ENCODE measurements at regions not wholly inside any gene's neighbourhood (a gene's known extent, or its start where the extent isn't known, plus 50 kb on each side); places are given as distances from the start of the nearest gene placed in this dataset.

DNA sequence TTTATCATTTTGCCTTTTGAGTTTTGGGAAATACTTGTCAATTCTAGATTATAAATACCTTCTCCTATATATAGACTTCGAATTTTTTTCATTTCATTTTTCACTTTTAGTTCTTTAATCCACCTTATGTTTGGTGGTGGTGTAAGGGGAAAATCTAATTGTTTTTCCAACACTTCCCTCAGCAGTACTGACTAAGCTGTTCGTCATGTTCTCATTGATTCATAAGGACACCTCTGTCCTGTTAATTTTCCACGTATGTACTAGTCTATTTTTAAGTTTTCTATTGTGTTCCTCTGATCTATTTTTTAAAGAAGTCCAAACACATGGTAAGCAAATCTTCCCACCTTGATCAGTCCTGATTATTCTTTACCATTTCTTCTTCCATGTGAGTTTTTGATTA, 254.2 kb downstream of the SYK start:
- no peak overlapping the region for H3K4me3 ChIP-seq (ENCODE audit: low read depth, low read length)
- H3K27me3 ChIP-seq (ENCODE audit: control insufficient read depth, insufficient read depth, low read length), result no peaks in the 10 kb centered on the region
- no peaks in the 10 kb centered on the region for H3K36me3 ChIP-seq (ENCODE audit: control insufficient read depth, insufficient read depth, low read length)
- FAIRE-seq (no peak), DNase-seq (ENCODE audit: low read depth) (peak; percentile 70)
- TF ChIP-seq, protein P1, sequence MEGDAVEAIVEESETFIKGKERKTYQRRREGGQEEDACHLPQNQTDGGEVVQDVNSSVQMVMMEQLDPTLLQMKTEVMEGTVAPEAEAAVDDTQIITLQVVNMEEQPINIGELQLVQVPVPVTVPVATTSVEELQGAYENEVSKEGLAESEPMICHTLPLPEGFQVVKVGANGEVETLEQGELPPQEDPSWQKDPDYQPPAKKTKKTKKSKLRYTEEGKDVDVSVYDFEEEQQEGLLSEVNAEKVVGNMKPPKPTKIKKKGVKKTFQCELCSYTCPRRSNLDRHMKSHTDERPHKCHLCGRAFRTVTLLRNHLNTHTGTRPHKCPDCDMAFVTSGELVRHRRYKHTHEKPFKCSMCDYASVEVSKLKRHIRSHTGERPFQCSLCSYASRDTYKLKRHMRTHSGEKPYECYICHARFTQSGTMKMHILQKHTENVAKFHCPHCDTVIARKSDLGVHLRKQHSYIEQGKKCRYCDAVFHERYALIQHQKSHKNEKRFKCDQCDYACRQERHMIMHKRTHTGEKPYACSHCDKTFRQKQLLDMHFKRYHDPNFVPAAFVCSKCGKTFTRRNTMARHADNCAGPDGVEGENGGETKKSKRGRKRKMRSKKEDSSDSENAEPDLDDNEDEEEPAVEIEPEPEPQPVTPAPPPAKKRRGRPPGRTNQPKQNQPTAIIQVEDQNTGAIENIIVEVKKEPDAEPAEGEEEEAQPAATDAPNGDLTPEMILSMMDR (IDR thresholded peaks at IDR 0.05; ENCODE audit: insufficient read depth, low read length, severe bottlenecking), result no peak

DNA sequence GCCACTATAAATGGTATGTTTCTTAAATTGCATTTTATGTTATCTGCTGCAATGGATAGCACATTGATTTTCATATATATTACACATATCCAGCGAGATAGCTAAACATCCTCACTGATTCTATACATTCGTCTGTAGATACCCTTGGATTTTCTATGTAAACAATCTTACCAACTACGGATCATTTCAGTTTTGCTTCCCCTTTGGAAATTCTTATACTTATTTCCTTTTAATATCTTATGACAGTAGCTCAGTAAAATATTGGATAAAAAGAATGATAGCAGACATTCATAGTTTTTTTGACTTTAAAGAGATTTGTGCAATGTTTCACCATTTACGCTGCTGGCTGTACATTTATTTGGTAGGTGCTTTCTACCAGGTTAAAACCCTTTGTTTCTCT, 254.9 kb downstream of the SYK start:
- no peaks in the 10 kb centered on the region for H3K36me3 ChIP-seq (ENCODE audit: control insufficient read depth, insufficient read depth, low read length)
- FAIRE-seq (no peak), DNase-seq (ENCODE audit: low read depth) (no peak)
- no peak overlapping the region for H3K4me3 ChIP-seq (ENCODE audit: low read depth, low read length)
- TF ChIP-seq, protein P1 (IDR thresholded peaks at IDR 0.05; ENCODE audit: insufficient read depth, low read length, severe bottlenecking), result no peak
- H3K27me3 ChIP-seq (ENCODE audit: control insufficient read depth, insufficient read depth, low read length), result no peaks in the 10 kb centered on the region

DNA sequence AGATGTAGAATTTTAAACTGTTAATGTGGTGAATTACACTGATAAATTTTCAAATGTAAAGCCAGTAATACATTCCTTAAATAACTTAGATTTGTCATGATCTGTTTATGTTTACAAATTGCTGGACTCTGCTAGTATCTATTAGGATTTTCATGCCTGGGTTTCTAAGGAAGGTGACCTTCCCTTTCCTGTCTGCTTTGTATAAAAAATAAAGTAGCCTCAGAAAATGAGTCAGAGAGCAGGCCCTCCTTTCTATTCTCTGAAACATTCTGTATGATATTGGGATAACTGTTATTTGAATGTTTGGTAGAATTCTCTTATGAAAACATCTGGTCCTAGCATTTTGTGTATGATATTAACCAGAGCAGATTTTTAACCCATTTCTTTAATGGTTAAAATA, 255.3 kb downstream of the SYK start:
- H3K4me3 ChIP-seq (ENCODE audit: low read depth, low read length), result no peak overlapping the region
- no peaks in the 10 kb centered on the region for H3K27me3 ChIP-seq (ENCODE audit: control insufficient read depth, insufficient read depth, low read length)
- no peaks in the 10 kb centered on the region for H3K36me3 ChIP-seq (ENCODE audit: control insufficient read depth, insufficient read depth, low read length)
- peak; percentile 44 for DNase-seq (ENCODE audit: low read depth)
- no peak for FAIRE-seq
- TF ChIP-seq, protein P1 (IDR thresholded peaks at IDR 0.05; ENCODE audit: insufficient read depth, low read length, severe bottlenecking), result no peak

DNA sequence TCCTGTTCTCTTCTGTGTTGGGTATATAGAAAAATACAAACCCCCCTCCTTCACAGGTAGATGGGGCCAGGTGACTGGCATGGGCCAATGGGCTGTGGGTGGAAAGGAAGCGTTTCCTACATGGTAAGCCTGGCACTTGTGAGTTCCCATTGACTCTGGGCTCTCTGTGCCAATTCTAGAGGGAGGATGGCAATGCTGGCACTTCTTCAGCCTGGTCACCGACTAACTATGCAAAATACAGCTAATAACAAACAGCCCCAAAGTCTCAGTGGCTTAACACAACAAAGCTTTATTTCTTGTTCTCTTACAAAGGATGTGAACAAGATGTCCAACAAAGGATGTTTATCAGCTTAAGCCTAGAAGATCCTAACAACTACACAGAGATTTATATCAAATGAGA, 258.1 kb downstream of the SYK start:
- no peak overlapping the region for H3K4me3 ChIP-seq (ENCODE audit: low read depth, low read length)
- DNase-seq (ENCODE audit: low read depth) (peak; percentile 21), FAIRE-seq (no peak)
- no peaks in the 10 kb centered on the region for H3K27me3 ChIP-seq (ENCODE audit: control insufficient read depth, insufficient read depth, low read length)
- H3K36me3 ChIP-seq (ENCODE audit: control insufficient read depth, insufficient read depth, low read length), result no peaks in the 10 kb centered on the region
- TF ChIP-seq, protein P1 (IDR thresholded peaks at IDR 0.05; ENCODE audit: insufficient read depth, low read length, severe bottlenecking), result no peak

DNA sequence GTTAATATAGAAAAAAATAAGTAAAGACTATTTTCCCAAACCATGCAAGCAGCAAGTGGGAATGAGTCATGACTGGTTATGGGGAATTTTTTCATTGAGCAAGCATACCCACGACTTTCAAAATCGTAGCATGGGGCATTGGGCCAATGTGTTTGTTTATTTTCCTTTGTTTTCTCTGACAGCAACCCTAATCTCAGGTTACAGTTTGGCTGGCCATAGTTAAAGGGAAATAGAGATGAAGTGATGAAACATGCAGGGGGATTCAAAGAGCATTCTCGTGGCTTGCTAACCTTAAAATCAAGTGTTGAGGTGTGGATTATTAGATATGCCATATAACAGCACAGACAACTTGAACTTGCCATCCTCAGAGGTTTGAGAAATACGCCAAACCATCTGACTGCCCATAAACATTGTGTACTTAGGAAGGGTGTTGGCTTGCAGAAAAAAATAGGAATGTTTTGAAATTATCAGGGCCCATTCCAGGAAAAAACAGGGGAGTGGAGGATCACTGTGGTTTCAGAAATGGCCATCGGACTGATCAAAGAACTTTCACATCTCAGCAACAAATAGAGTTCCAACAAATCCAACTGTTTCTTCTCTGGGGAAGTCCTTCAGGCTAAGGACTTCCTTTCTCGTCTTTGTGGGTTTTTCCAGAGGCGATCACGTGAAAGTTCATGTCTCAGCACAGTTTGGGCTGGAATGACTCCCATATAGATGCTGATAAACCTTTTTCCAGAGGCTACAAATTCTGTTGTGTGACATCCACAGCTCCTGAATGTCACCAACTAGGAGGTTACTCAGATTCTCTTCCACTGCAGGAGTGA, 259.1 kb downstream of the SYK start:
- peak; percentile 99 for DNase-seq (ENCODE audit: low read depth)
- FAIRE-seq, result no peak
- Histone ChIP-seq H3K36me3 (ENCODE audit: control insufficient read depth, insufficient read depth, low read length) (no peaks in the 10 kb centered on the region), H3K27me3 (ENCODE audit: control insufficient read depth, insufficient read depth, low read length) (no peaks in the 10 kb centered on the region), H3K4me3 (ENCODE audit: low read depth, low read length) (no peak overlapping the region)
- TF ChIP-seq, protein P1 (IDR thresholded peaks at IDR 0.05; ENCODE audit: insufficient read depth, low read length, severe bottlenecking), result no peak

DNA sequence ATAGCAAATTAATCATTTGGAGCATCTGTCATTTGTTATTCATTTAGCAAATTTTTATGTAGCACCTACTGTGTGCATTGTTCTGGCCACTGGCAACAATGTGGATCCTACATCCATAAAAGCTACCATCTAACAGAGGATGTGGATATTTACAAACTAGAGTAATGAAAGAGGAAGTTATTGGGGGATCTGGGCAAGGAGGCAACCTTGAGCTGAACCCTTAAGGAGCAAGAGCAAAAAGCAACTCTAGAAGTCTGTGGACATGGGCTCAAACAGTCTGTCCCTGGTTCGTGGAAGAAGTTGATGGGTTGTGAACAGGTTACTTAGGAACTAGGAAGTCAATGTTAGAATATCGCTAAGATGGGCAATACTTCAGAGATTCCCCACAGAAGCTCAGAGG, 259.9 kb downstream of the SYK start:
- no peak for FAIRE-seq

More for the DNA sequence above, 259.9 kb downstream of the SYK start:
- Histone ChIP-seq H3K4me3 (ENCODE audit: low read depth, low read length) (no peak overlapping the region), H3K36me3 (ENCODE audit: control insufficient read depth, insufficient read depth, low read length) (no peaks in the 10 kb centered on the region), H3K27me3 (ENCODE audit: control insufficient read depth, insufficient read depth, low read length) (no peaks in the 10 kb centered on the region)
- TF ChIP-seq, protein P1 (IDR thresholded peaks at IDR 0.05; ENCODE audit: insufficient read depth, low read length, severe bottlenecking), result no peak
- no peak for DNase-seq (ENCODE audit: low read depth)

Measured in bronchial epithelial cell (primary cell).